Aorta (tissue), 5 donors: ENCODE measurements at regions not wholly inside any gene's neighbourhood (a gene's known extent, or its start where the extent isn't known, plus 50 kb on each side); places are given as distances from the start of the nearest gene placed in this dataset.

Experiments
- ATAC-seq: fragments of 200-7000 bp; cut with Tn5 transposase; one replicate; pipeline ENCODE4 v1.9.1; 2022; ENCODE audit warnings: moderate library complexity; ENCODE audit not compliant: low FRiP score
- DNase-seq, 2 donors: peaks; one replicate each; pipeline ENCODE4 v3.0.0-alpha.2; 2020
- H3K27ac ChIP-seq, 2 donors: one replicate each; pipeline ENCODE4 v1.5.1; 2013; ENCODE audit warnings: low read length in 2 of 2, mild to moderate bottlenecking in 2 of 2, moderate library complexity in 2 of 2, control low read depth in 1 of 2, inconsistent platforms in 1 of 2, low read depth in 1 of 2
- H3K27me3 ChIP-seq, 2 donors: one replicate each; pipeline ENCODE4 v1.6.1; 2013; ENCODE audit warnings: control low read depth in 1 of 2, low read length in 1 of 2, mild to moderate bottlenecking in 1 of 2, moderate library complexity in 1 of 2; ENCODE audit not compliant: insufficient read depth in 2 of 2, control insufficient read depth in 1 of 2
- H3K36me3 ChIP-seq, 2 donors: one replicate each; pipeline ENCODE4 v1.6.1; 2013; ENCODE audit warnings: control low read depth in 1 of 2, low read length in 1 of 2, mild to moderate bottlenecking in 1 of 2; ENCODE audit not compliant: insufficient read depth in 2 of 2, control insufficient read depth in 1 of 2
- H3K4me1 ChIP-seq, 2 donors: one replicate each; pipeline ENCODE4 v1.6.1; 2013; ENCODE audit warnings: low read length in 2 of 2, control low read depth in 1 of 2, mild to moderate bottlenecking in 1 of 2, moderate library complexity in 1 of 2; ENCODE audit not compliant: insufficient read depth in 2 of 2, control insufficient read depth in 1 of 2
- H3K4me3 ChIP-seq, 2 donors: one replicate each; pipeline ENCODE4 v1.5.1; 2013; ENCODE audit warnings: low read length in 2 of 2, control low read depth in 1 of 2, mild to moderate bottlenecking in 1 of 2
- H3K9me3 ChIP-seq: one replicate; pipeline ENCODE4 v1.6.1; 2013; ENCODE audit warnings: mild to moderate bottlenecking, low read length; ENCODE audit not compliant: control insufficient read depth
- WGBS, 2 donors: extraction: QIAGEN DNeasy Blood & Tissue Kit; methylation state at CpG; one replicate each; pipeline ENCODE4 v1.1.7; 2013; 5-methylcytosine and 5-hydroxymethylcytosine counted together
- intact Hi-C, 2 donors: fragments of 100-400 bp; cut with DNase I; formaldehyde crosslinking; loops; one replicate each; pipeline versions ENCODE4 v1.14.2 to v1.15.0; 2022
- donor health status: healthy with polysubstance abuse.
- donor health status: Bipolar disorder and iron deficiency.
- donor health status: DM: no; HTN: no; CAD: no.
- donor health status: DM: no; HTN: no; CAD: no.
- donor health status: DM: yes; HTN: yes; CAD: no.

DNA sequence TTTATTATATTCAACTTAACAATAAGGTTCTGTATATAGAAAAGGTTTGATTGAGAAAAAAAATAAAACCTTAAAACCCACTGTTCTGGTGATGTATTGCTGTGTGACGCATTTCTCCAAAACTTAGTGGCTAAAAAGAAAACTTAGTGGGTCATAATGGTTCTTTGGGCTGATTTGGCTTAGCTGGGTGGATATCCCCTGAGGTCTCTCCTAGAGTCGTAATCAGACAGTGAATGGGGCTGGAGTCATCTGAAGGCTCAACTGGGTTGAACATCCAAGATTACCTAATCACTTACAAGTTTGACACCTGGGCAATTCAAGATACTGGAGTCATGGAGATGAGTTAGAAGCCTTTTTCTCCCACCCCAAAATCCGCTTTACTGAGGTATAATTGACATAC is 111.6 kb upstream of the TBL1XR1 start:
- no peaks in the 10 kb centered on the region for H3K9me3 ChIP-seq
- no peaks in the 10 kb centered on the region for H3K27me3 ChIP-seq
- no peak for ATAC-seq
- H3K27ac ChIP-seq = no peak overlapping the region
- H3K36me3 ChIP-seq = no peaks in the 10 kb centered on the region
- WGBS, 2 donors = 84 to 97% methylated on average over 3 of the region's 3 CpGs
- no peak for DNase-seq
- H3K4me3 ChIP-seq = no peak overlapping the region
- intact Hi-C loops = no loop called here
- H3K4me1 ChIP-seq = no peaks in the 10 kb centered on the region

DNA sequence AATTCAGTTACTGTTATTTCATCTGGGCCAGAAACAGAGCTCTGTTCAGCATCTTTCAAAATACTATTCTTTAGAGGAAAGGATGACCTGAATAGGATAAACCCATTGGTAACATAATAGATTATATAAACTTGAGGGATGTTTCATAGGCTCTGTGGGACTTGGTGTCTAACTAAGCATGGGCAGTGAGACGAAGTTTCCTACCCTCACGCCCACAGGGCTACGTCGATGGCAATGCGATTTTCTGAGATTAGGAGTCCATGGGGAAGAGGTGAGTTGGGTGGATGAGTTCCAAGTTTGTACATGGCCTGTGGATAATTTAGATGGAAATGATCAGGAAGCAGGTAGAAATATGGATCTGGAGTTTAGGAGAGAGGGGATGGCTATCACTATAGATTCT is 115.2 kb upstream of the TBL1XR1 start:
- H3K9me3 ChIP-seq = no peaks in the 10 kb centered on the region
- no peaks in the 10 kb centered on the region for H3K4me1 ChIP-seq
- H3K27me3 ChIP-seq = no peaks in the 10 kb centered on the region
- no peak overlapping the region for H3K4me3 ChIP-seq
- WGBS, 2 donors = 95 to 97% methylated on average over 5 of the region's 5 CpGs
- no peak for DNase-seq
- intact Hi-C loops = no loop called here
- H3K27ac ChIP-seq = no peak overlapping the region
- no peaks in the 10 kb centered on the region for H3K36me3 ChIP-seq
- no peak for ATAC-seq

GRCh38 chr3:177314897-177315296 is 117.6 kb upstream of the TBL1XR1 start:
- H3K9me3 ChIP-seq = no peaks in the 10 kb centered on the region
- no peaks in the 10 kb centered on the region for H3K4me1 ChIP-seq
- H3K36me3 ChIP-seq = no peaks in the 10 kb centered on the region
- no peak for ATAC-seq
- no peak for DNase-seq
- H3K27me3 ChIP-seq = no peaks in the 10 kb centered on the region
- no peak overlapping the region for H3K4me3 ChIP-seq
- intact Hi-C loops = no loop called here
- no peak overlapping the region for H3K27ac ChIP-seq
- 98 to 99% methylated on average over 3 of the region's 3 CpGs for WGBS, 2 donors

- DNase-seq = no peak
- 62 to 68% methylated on average over 2 of the region's 2 CpGs for WGBS, 2 donors
- Histone ChIP-seq H3K4me3 (no peak overlapping the region), H3K27me3 (no peaks in the 10 kb centered on the region), H3K4me1 (peaks cover 0 to 7% of the 10 kb centered on the region in 2 donors), H3K36me3 (no peaks in the 10 kb centered on the region), H3K9me3 (no peaks in the 10 kb centered on the region), H3K27ac (no peak overlapping the region)
- intact Hi-C loops = no loop called here
- ATAC-seq = no peak
Observed at GRCh38 chr3:177317247-177317646, 120.0 kb upstream of the TBL1XR1 start.

DNA sequence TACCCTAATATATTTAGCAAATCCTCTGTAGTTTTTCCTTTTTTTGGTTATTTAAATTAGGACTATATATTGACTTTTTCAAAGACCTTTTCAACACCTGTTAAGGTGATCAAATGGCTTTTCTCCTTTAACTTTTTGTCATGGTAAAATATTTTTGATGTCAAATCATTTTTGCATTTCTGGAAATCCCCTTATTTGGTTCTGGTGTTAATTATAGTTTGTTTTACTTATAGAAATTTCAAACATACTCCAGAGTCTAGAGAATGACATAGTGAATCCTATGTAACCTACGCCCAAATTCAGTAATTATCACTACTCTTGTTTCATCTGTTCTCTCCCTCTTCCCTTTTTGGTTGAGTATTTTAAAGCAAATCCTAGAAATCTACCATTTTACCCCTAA is 121.3 kb upstream of the TBL1XR1 start:
- Histone ChIP-seq H3K4me1 (peaks cover 0 to 7% of the 10 kb centered on the region in 2 donors), H3K27ac (no peak overlapping the region), H3K4me3 (no peak overlapping the region), H3K9me3 (no peaks in the 10 kb centered on the region), H3K36me3 (no peaks in the 10 kb centered on the region), H3K27me3 (no peaks in the 10 kb centered on the region)
- 94 to 99% methylated on average over 1 of the region's 1 CpG for WGBS, 2 donors
- ATAC-seq (no peak), DNase-seq (no peak)
- intact Hi-C loops = no loop called here

- intact Hi-C loops = no loop called here
- DNase-seq = no peak
- H3K4me3 ChIP-seq = no peak overlapping the region
- peaks cover 0 to 7% of the 10 kb centered on the region in 2 donors for H3K4me1 ChIP-seq
- H3K36me3 ChIP-seq = no peaks in the 10 kb centered on the region
- no peak overlapping the region for H3K27ac ChIP-seq
- H3K27me3 ChIP-seq = no peaks in the 10 kb centered on the region
- peak; percentile 41 for ATAC-seq
- H3K9me3 ChIP-seq = no peaks in the 10 kb centered on the region
- 5 to 17% methylated on average over 4 of the region's 4 CpGs for whole genome bisulfite sequencing, 2 donors
Observed at GRCh38 chr3:177320765-177321247, 123.5 kb upstream of the TBL1XR1 start.

GRCh38 chr3:177321819-177322218 is 124.5 kb upstream of the TBL1XR1 start:
- ATAC-seq = no peak
- Histone ChIP-seq H3K27ac (no peak overlapping the region), H3K4me1 (peaks cover 0 to 7% of the 10 kb centered on the region in 2 donors), H3K4me3 (no peak overlapping the region), H3K36me3 (no peaks in the 10 kb centered on the region), H3K9me3 (no peaks in the 10 kb centered on the region), H3K27me3 (no peaks in the 10 kb centered on the region)
- WGBS, 2 donors = 47 to 50% methylated on average over 6 of the region's 6 CpGs
- intact Hi-C loops = no loop called here
- no peak for DNase-seq

- ATAC-seq (peak; percentile 33), DNase-seq (peak in 1 of 2 donors; percentile 58)
- H3K36me3 ChIP-seq = no peaks in the 10 kb centered on the region
- intact Hi-C loops = no loop called here
- peaks cover 0 to 7% of the 10 kb centered on the region in 2 donors for H3K4me1 ChIP-seq
- H3K4me3 ChIP-seq = no peak overlapping the region
- WGBS, 2 donors = 21 to 27% methylated on average over 10 of the region's 10 CpGs
- H3K9me3 ChIP-seq = no peaks in the 10 kb centered on the region
- no peak overlapping the region for H3K27ac ChIP-seq
- no peaks in the 10 kb centered on the region for H3K27me3 ChIP-seq
Observed at GRCh38 chr3:177322881-177323280, 125.6 kb upstream of the TBL1XR1 start.

- H3K36me3 ChIP-seq = no peaks in the 10 kb centered on the region
- peaks cover 0 to 4% of the 10 kb centered on the region in 2 donors for H3K4me1 ChIP-seq
- DNase-seq (no peak), ATAC-seq (no peak)
- no peaks in the 10 kb centered on the region for H3K9me3 ChIP-seq
- intact Hi-C loops = no loop called here
- no peaks in the 10 kb centered on the region for H3K27me3 ChIP-seq
- no peak overlapping the region for H3K4me3 ChIP-seq
- 6 to 14% methylated on average over 3 of the region's 3 CpGs for WGBS, 2 donors
- H3K27ac ChIP-seq = peak overlapping the region in 1 of 2 donors; percentile 6
Observed at GRCh38 chr3:177329854-177330253, 132.6 kb upstream of the TBL1XR1 start.
